ENCODE measurements at regions not wholly inside any gene's neighbourhood (a gene's known extent, or its start where the extent isn't known, plus 50 kb on each side); places are given as distances from the start of the nearest gene placed in this dataset.

DNA sequence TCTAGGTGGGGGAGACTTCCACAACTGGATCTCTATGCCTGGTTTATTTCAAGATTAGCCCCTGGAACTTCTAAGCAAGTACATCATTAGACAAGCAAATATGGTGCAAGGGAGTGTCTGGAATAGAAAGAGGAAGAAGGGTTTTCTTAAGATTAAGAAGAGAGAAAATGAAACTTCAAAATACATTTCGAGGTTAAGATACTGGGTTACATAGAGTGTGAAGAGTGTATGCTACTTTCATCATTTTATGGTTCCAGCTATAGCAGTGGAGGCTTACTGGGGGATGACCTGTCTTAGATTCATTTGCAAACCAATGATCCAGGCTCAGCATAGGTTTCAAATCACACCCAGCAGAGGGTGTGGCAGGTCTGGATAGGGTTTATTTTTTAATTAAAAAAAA lies 144.4 kb upstream of the GATB start:
- no peak for DNase-seq (ENCODE audit: low read depth)
- no peak overlapping the region for H3K4me3 ChIP-seq (ENCODE audit: low read depth, low read length)
- TF ChIP-seq, protein P1, sequence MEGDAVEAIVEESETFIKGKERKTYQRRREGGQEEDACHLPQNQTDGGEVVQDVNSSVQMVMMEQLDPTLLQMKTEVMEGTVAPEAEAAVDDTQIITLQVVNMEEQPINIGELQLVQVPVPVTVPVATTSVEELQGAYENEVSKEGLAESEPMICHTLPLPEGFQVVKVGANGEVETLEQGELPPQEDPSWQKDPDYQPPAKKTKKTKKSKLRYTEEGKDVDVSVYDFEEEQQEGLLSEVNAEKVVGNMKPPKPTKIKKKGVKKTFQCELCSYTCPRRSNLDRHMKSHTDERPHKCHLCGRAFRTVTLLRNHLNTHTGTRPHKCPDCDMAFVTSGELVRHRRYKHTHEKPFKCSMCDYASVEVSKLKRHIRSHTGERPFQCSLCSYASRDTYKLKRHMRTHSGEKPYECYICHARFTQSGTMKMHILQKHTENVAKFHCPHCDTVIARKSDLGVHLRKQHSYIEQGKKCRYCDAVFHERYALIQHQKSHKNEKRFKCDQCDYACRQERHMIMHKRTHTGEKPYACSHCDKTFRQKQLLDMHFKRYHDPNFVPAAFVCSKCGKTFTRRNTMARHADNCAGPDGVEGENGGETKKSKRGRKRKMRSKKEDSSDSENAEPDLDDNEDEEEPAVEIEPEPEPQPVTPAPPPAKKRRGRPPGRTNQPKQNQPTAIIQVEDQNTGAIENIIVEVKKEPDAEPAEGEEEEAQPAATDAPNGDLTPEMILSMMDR (IDR thresholded peaks at IDR 0.05; ENCODE audit: insufficient read depth, low read length) = no peak

DNA sequence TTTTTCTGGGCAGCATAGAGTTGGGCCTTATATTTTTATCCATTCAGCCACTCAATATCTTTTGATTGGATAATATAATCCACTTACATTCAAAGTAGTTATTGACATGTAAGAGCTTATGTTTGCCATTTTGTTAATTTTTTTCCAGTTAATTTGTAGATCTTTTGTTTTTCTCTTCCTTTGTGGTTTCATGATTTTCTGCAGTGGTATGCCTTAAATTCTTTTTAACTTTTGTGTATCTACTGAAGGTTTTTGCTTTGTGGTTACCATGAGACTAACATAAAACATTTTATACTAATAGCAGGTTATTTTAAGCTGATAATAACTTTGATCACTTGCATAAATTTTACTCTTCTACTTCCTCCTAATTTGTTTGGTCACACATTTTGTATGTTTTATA lies 140.8 kb upstream of the GATB start:
- H3K4me3 ChIP-seq (ENCODE audit: low read depth, low read length) = no peak overlapping the region
- TF ChIP-seq, protein P1 (IDR thresholded peaks at IDR 0.05; ENCODE audit: insufficient read depth, low read length) = no peak
- DNase-seq (ENCODE audit: low read depth) = no peak

DNA sequence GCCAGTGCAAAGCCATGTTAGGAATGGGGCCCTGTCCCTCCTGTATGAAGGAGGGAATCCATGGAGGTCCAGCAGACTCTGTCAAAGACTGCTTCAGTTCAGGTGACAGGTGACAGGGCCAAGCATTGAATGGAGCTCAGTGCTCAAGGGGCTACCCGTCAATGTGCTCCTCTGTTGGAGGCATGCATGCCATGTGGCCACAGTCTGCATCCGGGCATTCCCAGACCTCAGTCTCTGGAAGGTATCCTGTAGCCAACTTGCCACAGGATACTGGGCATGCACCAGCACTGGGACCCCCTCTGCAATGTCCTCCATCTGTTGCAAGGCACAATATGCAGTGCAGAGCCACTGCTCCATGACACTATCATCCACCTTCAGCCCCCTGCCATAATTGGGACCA lies 136.1 kb upstream of the GATB start:
- DNase-seq (ENCODE audit: low read depth) = no peak
- no peak overlapping the region for H3K4me3 ChIP-seq (ENCODE audit: low read depth, low read length)
- TF ChIP-seq, protein P1 (IDR thresholded peaks at IDR 0.05; ENCODE audit: insufficient read depth, low read length) = no peak

DNA sequence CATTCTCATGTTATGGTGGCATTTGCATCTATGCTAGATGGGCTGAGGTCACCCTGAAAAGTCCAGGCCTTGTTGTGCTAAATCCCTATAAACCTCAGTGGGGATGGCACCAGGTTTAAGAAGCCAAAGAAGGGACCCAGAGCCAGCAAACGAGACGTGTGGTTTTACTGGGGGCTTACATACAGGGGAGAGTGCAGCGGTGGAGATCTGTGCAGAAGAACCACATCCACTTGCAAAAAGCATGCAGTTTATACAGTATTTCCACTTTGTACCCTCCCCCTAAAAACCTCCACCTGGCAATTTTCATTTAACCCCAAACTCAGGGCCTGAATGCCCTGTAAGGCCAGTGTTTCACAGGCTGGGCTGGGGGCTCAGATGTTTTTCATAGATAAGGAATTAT lies 134.9 kb upstream of the GATB start:
- no peak for DNase-seq (ENCODE audit: low read depth)
- H3K4me3 ChIP-seq (ENCODE audit: low read depth, low read length) = no peak overlapping the region
- TF ChIP-seq, protein P1 (IDR thresholded peaks at IDR 0.05; ENCODE audit: insufficient read depth, low read length) = no peak

DNA sequence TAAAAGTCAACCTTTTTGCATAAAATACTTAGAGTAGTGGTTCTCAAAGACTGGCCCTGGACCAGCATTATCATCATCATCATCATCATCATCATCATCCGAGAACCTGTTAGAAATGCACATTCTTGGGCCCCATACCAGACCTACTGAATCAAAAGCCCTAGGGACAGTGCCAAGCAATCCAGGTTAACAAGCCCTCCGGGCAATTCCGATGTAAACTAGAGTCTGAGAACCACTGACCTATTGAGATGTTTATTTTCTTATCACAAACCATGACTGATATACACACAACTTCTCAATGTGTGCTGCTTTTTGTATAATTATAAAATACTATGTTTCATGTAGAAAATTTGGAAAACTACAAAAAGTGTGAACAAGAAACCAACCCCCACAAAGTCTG lies 133.4 kb upstream of the GATB start:
- TF ChIP-seq, protein P1 (IDR thresholded peaks at IDR 0.05; ENCODE audit: insufficient read depth, low read length) = no peak
- no peak for DNase-seq (ENCODE audit: low read depth)
- no peak overlapping the region for H3K4me3 ChIP-seq (ENCODE audit: low read depth, low read length)

DNA sequence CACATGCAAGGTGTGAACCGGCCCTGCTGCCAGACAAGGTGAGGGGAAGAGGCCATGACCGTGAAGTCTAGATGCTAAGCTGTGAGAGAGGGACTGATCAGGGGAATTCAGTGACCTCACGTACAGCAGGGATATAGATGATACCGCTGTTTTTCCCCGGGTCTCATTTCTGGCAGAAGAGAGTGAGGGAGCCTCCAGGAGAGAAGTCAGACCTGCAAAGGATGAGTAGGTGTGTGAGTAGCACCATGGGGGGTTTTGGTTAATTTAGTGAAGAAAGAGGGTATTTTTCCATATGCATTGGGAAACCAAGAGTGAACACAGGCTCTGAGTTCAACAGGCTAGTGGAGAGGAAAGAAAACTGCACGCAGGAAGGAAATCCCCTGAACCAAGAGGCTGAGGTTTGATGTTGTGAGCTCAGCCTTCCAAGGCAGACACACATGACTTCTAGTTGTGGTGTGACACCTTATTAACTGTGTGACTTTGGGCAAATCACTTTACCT lies 127.6 kb upstream of the GATB start:
- H3K4me3 ChIP-seq (ENCODE audit: low read depth, low read length) = no peak overlapping the region
- DNase-seq (ENCODE audit: low read depth) = no peak
- TF ChIP-seq, protein P1 (IDR thresholded peaks at IDR 0.05; ENCODE audit: insufficient read depth, low read length) = no peak

DNA sequence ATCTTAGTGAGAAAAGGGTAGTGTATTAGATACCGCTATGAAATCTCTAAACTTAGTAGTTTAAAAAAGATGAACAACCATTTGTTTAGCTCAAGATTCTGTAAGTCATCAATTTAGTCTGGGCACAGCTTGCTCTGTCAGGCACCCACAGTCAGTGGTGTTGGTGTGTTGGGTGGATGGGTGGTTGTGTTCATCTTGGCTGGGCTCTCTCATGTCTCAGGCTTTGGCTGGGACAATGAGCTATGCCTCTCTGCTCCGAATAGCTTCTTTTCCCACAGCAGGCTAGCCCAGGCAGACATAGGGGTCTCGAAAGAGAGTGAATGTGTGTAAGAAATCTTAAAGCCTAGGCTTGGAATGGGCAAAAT lies 127.0 kb upstream of the GATB start:
- no peak for DNase-seq (ENCODE audit: low read depth)
- TF ChIP-seq, protein P1 (IDR thresholded peaks at IDR 0.05; ENCODE audit: insufficient read depth, low read length) = no peak
- no peak overlapping the region for H3K4me3 ChIP-seq (ENCODE audit: low read depth, low read length)
